Suprapubic skin (tissue), 4 donors: ENCODE measurements at regions not wholly inside any gene's neighbourhood (a gene's known extent, or its start where the extent isn't known, plus 50 kb on each side); places are given as distances from the start of the nearest gene placed in this dataset.
A peak's percentile ranks its signal among the peaks of the same experiment; 100 is the strongest.

Experiments used
- DNase-seq, 2 donors: peaks; one replicate each; pipeline ENCODE4 v3.0.0-alpha.2; 2019; ENCODE audit warnings: low spot score in 2 of 2
- H3K27ac ChIP-seq: fragments of 200-600 bp; sonication (generic); one replicate; pipeline ENCODE4 v1.5.1; 2019
- H3K27me3 ChIP-seq: fragments of 200-600 bp; sonication (generic); one replicate; pipeline ENCODE4 v1.5.1; 2019
- H3K36me3 ChIP-seq: fragments of 200-600 bp; sonication (generic); one replicate; pipeline ENCODE4 v1.5.1; 2019
- H3K4me1 ChIP-seq: fragments of 200-600 bp; sonication (generic); one replicate; pipeline ENCODE4 v1.5.1; 2019
- H3K4me3 ChIP-seq: fragments of 200-600 bp; sonication (generic); one replicate; pipeline ENCODE4 v1.5.1; 2019; ENCODE audit warnings: mild to moderate bottlenecking
- H3K9me3 ChIP-seq: fragments of 200-600 bp; sonication (generic); one replicate; pipeline ENCODE4 v1.5.1; 2019
- CTCF ChIP-seq, 2 donors: fragments of 200-600 bp in 1 of 2; fragments of 450-650 bp in 1 of 2; sonication (generic) in 1 of 2; IDR thresholded peaks; one replicate each; pipeline ENCODE4 v1.5.1; 2016 to 2019; ENCODE audit warnings: antibody characterized with exemption in 2 of 2, mild to moderate bottlenecking in 1 of 2, moderate library complexity in 1 of 2
- EP300 ChIP-seq: sonication (generic); formaldehyde crosslinking; IDR thresholded peaks from one replicate; pipeline ENCODE4 v1.6.1; 2017; ENCODE audit warnings: antibody characterized with exemption
- POLR2A ChIP-seq, 2 donors: fragments of 450-650 bp; IDR thresholded peaks; one replicate each; pipeline ENCODE4 v1.6.1; 2017; ENCODE audit warnings: antibody characterized with exemption in 2 of 2, mild to moderate bottlenecking in 2 of 2, moderate library complexity in 2 of 2
- POLR2AphosphoS5 ChIP-seq, 3 donors: sonication (generic); formaldehyde crosslinking; IDR thresholded peaks; one replicate each; pipeline ENCODE4 v1.6.1; 2017; ENCODE audit warnings: antibody characterized with exemption in 3 of 3
- WGBS: methylation state at CpG from one replicate; pipeline ENCODE4 v1.1.5; 2018; 5-methylcytosine and 5-hydroxymethylcytosine counted together

- TF ChIP-seq CTCF (IDR thresholded peaks at IDR 0.05), result no peak
- no peak for TF ChIP-seq POLR2A (IDR thresholded peaks at IDR 0.05)
- TF ChIP-seq POLR2AphosphoS5 (IDR thresholded peaks at IDR 0.05), result no peak
- TF ChIP-seq EP300, result no peak
- H3K9me3 ChIP-seq, result no peaks in the 10 kb centered on the region
- no peak for DNase-seq
- 84% methylated on average over 4 of the region's 4 CpGs for WGBS
- H3K27me3 ChIP-seq, result no peaks in the 10 kb centered on the region
- no peak overlapping the region for H3K4me3 ChIP-seq
- H3K4me1 ChIP-seq, result no peaks in the 10 kb centered on the region
- H3K36me3 ChIP-seq, result no peaks in the 10 kb centered on the region
- H3K27ac ChIP-seq, result no peak overlapping the region
Observed at GRCh38 chr5:103827976-103828375, 265.4 kb upstream of the NUDT12 start.

DNA sequence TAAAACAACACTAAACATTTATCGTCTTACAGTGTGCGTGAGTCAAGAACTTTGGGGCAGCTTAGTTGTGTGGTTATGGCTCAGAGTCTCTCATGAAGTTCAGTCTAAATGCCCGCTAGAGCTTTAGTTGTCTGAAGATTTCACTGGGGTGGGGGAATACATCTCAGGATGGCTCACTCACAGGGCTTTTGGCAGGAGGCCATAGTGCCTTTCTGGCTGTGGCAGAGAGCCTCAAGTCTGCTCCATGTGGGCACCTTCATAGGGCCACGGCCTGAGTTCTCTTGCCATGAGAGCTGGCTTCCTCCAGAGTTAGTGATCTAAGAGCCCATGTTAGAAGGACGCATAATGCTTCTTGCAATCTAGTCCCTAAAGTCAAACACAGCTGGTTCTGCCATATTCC, 258.8 kb upstream of the NUDT12 start:
- WGBS, result 92% methylated on average over 5 of the region's 5 CpGs
- Histone ChIP-seq H3K27me3 (no peaks in the 10 kb centered on the region), H3K9me3 (no peaks in the 10 kb centered on the region), H3K4me1 (no peaks in the 10 kb centered on the region), H3K27ac (no peak overlapping the region), H3K36me3 (no peaks in the 10 kb centered on the region), H3K4me3 (no peak overlapping the region)
- TF ChIP-seq POLR2AphosphoS5 (IDR thresholded peaks at IDR 0.05) (no peak), EP300 (no peak), CTCF (IDR thresholded peaks at IDR 0.05) (no peak), POLR2A (IDR thresholded peaks at IDR 0.05) (no peak)
- DNase-seq, result no peak

GRCh38 chr5:103808464-103809106, 246.0 kb upstream of the NUDT12 start:
- no peak for DNase-seq
- no peaks in the 10 kb centered on the region for H3K9me3 ChIP-seq
- no peaks in the 10 kb centered on the region for H3K4me1 ChIP-seq
- H3K4me3 ChIP-seq, result no peak overlapping the region
- H3K27ac ChIP-seq, result no peak overlapping the region
- no peaks in the 10 kb centered on the region for H3K36me3 ChIP-seq
- H3K27me3 ChIP-seq, result no peaks in the 10 kb centered on the region
- 25% methylated on average over 3 of the region's 3 CpGs for WGBS
- TF ChIP-seq POLR2AphosphoS5 (IDR thresholded peaks at IDR 0.05) (no peak), CTCF (IDR thresholded peaks at IDR 0.05) (peak in 1 of 2 donors; percentile 67), POLR2A (IDR thresholded peaks at IDR 0.05) (no peak)

GRCh38 chr5:103804711-103805110, 242.1 kb upstream of the NUDT12 start:
- Histone ChIP-seq H3K9me3 (no peaks in the 10 kb centered on the region), H3K27ac (no peak overlapping the region), H3K4me1 (peaks cover 4% of the 10 kb centered on the region), H3K27me3 (no peaks in the 10 kb centered on the region), H3K4me3 (no peak overlapping the region), H3K36me3 (no peaks in the 10 kb centered on the region)
- no peak for TF ChIP-seq CTCF (IDR thresholded peaks at IDR 0.05)
- TF ChIP-seq EP300, result no peak
- no peak for TF ChIP-seq POLR2A (IDR thresholded peaks at IDR 0.05)
- TF ChIP-seq POLR2AphosphoS5 (IDR thresholded peaks at IDR 0.05), result no peak
- WGBS, result 57% methylated on average over 2 of the region's 2 CpGs
- no peak for DNase-seq

- no peak for DNase-seq
- Histone ChIP-seq H3K4me1 (peaks cover 4% of the 10 kb centered on the region), H3K4me3 (no peak overlapping the region), H3K9me3 (no peaks in the 10 kb centered on the region), H3K27me3 (no peaks in the 10 kb centered on the region), H3K27ac (no peak overlapping the region), H3K36me3 (no peaks in the 10 kb centered on the region)
- WGBS, result 45% methylated on average over 1 of the region's 1 CpG
- TF ChIP-seq POLR2AphosphoS5 (IDR thresholded peaks at IDR 0.05) (no peak), EP300 (no peak), POLR2A (IDR thresholded peaks at IDR 0.05) (no peak), CTCF (IDR thresholded peaks at IDR 0.05) (no peak)
Observed at GRCh38 chr5:103801681-103802080, 239.1 kb upstream of the NUDT12 start.
